ENCODE measurements at regions not wholly inside any gene's neighbourhood (a gene's known extent, or its start where the extent isn't known, plus 50 kb on each side); places are given as distances from the start of the nearest gene placed in this dataset.
"Not testable (repeated sequence)": the region's sequence is repeated elsewhere in the genome, so short reads cannot be mapped to it uniquely, and the experiment has no call there.

- in situ Hi-C loops (cut with HindIII; ENCODE audit: low sequenced_read_pairs); DNase-seq (ENCODE audit: low spot score): not testable (repeated sequence)
These were observed 643.8 kb downstream of the TMEM121 start for GRCh38 chr14:106170163-106170658.

GRCh38 chr14:106174206-106174605 is 647.8 kb downstream of the TMEM121 start:
- in situ Hi-C loops (cut with HindIII; ENCODE audit: low sequenced_read_pairs) = no loop called here
- no peak for DNase-seq (ENCODE audit: low spot score)

GRCh38 chr14:106177266-106178246 is 651.2 kb downstream of the TMEM121 start:
- DNase-seq (ENCODE audit: low spot score); in situ Hi-C loops (cut with HindIII; ENCODE audit: low sequenced_read_pairs): not testable (repeated sequence)

GRCh38 chr14:106179761-106180160 is 653.4 kb downstream of the TMEM121 start:
- in situ Hi-C loops (cut with HindIII; ENCODE audit: low sequenced_read_pairs) = no loop called here
- no peak for DNase-seq (ENCODE audit: low spot score)

- not testable (repeated sequence) for DNase-seq (ENCODE audit: low spot score)
These were observed 658.4 kb downstream of the TMEM121 start for GRCh38 chr14:106184771-106185170.

GRCh38 chr14:106185174-106185836 is 658.9 kb downstream of the TMEM121 start:
- DNase-seq (ENCODE audit: low spot score); in situ Hi-C loops (cut with HindIII; ENCODE audit: low sequenced_read_pairs): not testable (repeated sequence)

More at GRCh38 chr14:106184771-106185170, 658.4 kb downstream of the TMEM121 start:
- in situ Hi-C loops (cut with HindIII; ENCODE audit: low sequenced_read_pairs) = not testable (repeated sequence)

GRCh38 chr14:106185837-106186233 is 659.5 kb downstream of the TMEM121 start:
- in situ Hi-C loops (cut with HindIII; ENCODE audit: low sequenced_read_pairs) = no loop called here
- DNase-seq (ENCODE audit: low spot score) = no peak

GRCh38 chr14:106187216-106187615 is 660.8 kb downstream of the TMEM121 start:
- no peak for DNase-seq (ENCODE audit: low spot score)
- in situ Hi-C loops (cut with HindIII; ENCODE audit: low sequenced_read_pairs) = no loop called here

GRCh38 chr14:106192701-106193100 is 666.3 kb downstream of the TMEM121 start:
- DNase-seq (ENCODE audit: low spot score); in situ Hi-C loops (cut with HindIII; ENCODE audit: low sequenced_read_pairs): not testable (repeated sequence)

- in situ Hi-C loops (cut with HindIII; ENCODE audit: low sequenced_read_pairs); DNase-seq (ENCODE audit: low spot score): not testable (repeated sequence)
These were observed 670.1 kb downstream of the TMEM121 start for GRCh38 chr14:106196459-106196858.

- DNase-seq (ENCODE audit: low spot score); in situ Hi-C loops (cut with HindIII; ENCODE audit: low sequenced_read_pairs): not testable (repeated sequence)
These were observed 670.9 kb downstream of the TMEM121 start for GRCh38 chr14:106197264-106197663.

- in situ Hi-C loops (cut with HindIII; ENCODE audit: low sequenced_read_pairs) = no loop called here
- DNase-seq (ENCODE audit: low spot score) = no peak
These were observed 672.7 kb downstream of the TMEM121 start for GRCh38 chr14:106199097-106199496.

GRCh38 chr14:106200541-106201315 is 674.3 kb downstream of the TMEM121 start:
- DNase-seq (ENCODE audit: low spot score) = no peak
- in situ Hi-C loops (cut with HindIII; ENCODE audit: low sequenced_read_pairs) = no loop called here

GRCh38 chr14:106201376-106201775 is 675.0 kb downstream of the TMEM121 start:
- in situ Hi-C loops (cut with HindIII; ENCODE audit: low sequenced_read_pairs) = no loop called here

GRCh38 chr14:106203438-106203837 is 677.1 kb downstream of the TMEM121 start:
- DNase-seq (ENCODE audit: low spot score) = no peak
- in situ Hi-C loops (cut with HindIII; ENCODE audit: low sequenced_read_pairs) = no loop called here

More at GRCh38 chr14:106201376-106201775, 675.0 kb downstream of the TMEM121 start:
- DNase-seq (ENCODE audit: low spot score) = no peak

- in situ Hi-C loops (cut with HindIII; ENCODE audit: low sequenced_read_pairs) = no loop called here
These were observed 677.7 kb downstream of the TMEM121 start for GRCh38 chr14:106204063-106204462.

GRCh38 chr14:106207316-106207715 is 680.9 kb downstream of the TMEM121 start:
- no peak for DNase-seq (ENCODE audit: low spot score)
- in situ Hi-C loops (cut with HindIII; ENCODE audit: low sequenced_read_pairs) = no loop called here

More at GRCh38 chr14:106204063-106204462, 677.7 kb downstream of the TMEM121 start:
- no peak for DNase-seq (ENCODE audit: low spot score)

GRCh38 chr14:106208794-106209193 is 682.4 kb downstream of the TMEM121 start:
- in situ Hi-C loops (cut with HindIII; ENCODE audit: low sequenced_read_pairs) = no loop called here
- no peak for DNase-seq (ENCODE audit: low spot score)

- in situ Hi-C loops (cut with HindIII; ENCODE audit: low sequenced_read_pairs) = no loop called here
- no peak for DNase-seq (ENCODE audit: low spot score)
These were observed 683.4 kb downstream of the TMEM121 start for GRCh38 chr14:106209755-106210154.
